ENCODE measurements at regions not wholly inside any gene's neighbourhood (a gene's known extent, or its start where the extent isn't known, plus 50 kb on each side); places are given as distances from the start of the nearest gene placed in this dataset.

DNA sequence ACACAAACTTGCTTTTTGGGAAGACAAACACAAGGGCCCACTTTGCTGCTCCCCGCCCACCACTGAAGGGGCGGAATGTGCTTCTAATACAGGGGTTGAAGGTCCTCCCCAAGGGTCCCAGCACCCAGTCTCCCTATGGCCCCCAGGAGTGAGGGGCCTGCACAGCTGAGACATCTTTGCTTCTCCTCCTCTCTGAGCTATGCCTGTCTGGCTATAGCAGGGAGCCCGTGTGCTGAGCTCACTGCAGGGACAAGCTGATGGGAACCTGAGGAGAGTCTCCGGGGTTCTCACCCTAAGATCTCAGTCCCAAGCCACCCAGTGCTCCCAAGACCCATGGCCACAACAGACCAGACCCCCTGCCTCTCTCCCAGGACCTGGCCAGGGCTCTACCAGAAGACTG is 61.1 kb upstream of the ACAN start:
- CTCF ChIA-PET = no interaction called here
- H3K4me1 ChIP-seq (ENCODE audit: insufficient read depth, low read length, poor library complexity, severe bottlenecking) = no peaks in the 10 kb centered on the region
- no TSS peak for BruUV-seq (replicated peaks)
- no peaks in the 10 kb centered on the region for H3K9me3 ChIP-seq (ENCODE audit: low read depth, low read length, poor library complexity, severe bottlenecking)
- H3K36me3 ChIP-seq (ENCODE audit: insufficient read depth, low read length, poor library complexity, severe bottlenecking) = no peaks in the 10 kb centered on the region
- H3K27ac ChIP-seq (ENCODE audit: low read depth, low read length, poor library complexity, severe bottlenecking) = no peak overlapping the region
- DNase-seq (ENCODE audit: low spot score) = no peak
- H3K4me3 ChIP-seq (ENCODE audit: low read depth, low read length, poor library complexity, severe bottlenecking) = no peak overlapping the region
- H3K27me3 ChIP-seq (replicated peaks; ENCODE audit: insufficient read depth, low read depth, low read length, poor library complexity) = peaks cover 66% of the 10 kb centered on the region
- POLR2A ChIA-PET (ENCODE audit: low non-redundant PET) = no interaction called here
- TF ChIP-seq EZH2 (IDR thresholded peaks at IDR 0.05; ENCODE audit: borderline replicate concordance, low read depth, low read length, poor library complexity, severe bottlenecking) = no peak
- TF ChIP-seq CTCF (conservative IDR thresholded peaks at IDR 0.05; ENCODE audit: low read depth, low read length) = no peak
- intact Hi-C loops (cut with micrococcal nuclease; ENCODE audit: unreplicated experiment) = no loop called here

DNA sequence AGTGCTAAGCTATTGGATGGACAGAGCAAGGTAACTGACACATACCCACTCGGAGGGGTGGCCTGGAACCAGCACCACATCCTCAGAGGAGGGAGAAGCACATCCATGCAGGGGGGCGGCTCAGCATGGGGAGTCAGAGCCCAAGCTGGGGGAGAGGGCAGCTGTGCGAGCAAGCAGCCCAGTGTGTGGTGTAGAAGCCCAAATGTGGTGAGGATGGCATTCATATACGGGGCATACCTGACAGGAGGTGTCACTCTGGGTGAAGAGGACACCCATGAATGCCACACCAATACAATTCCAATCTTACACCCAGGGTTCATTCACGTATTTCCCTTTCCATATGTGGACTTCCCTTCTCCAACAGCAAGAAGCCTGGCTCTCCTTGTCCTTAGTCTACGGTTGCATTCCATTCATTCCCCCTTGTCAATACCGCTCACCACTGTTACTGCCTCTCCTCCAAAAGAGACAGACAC is 58.7 kb upstream of the ACAN start:
- no TSS peak for BruUV-seq (replicated peaks)
- H3K36me3 ChIP-seq (ENCODE audit: insufficient read depth, low read length, poor library complexity, severe bottlenecking) = no peaks in the 10 kb centered on the region
- DNase-seq (ENCODE audit: low spot score) = no peak

GRCh38 chr15:88745065-88745464 is 58.2 kb upstream of the ACAN start:
- peaks cover 74% of the 10 kb centered on the region for H3K27me3 ChIP-seq (replicated peaks; ENCODE audit: insufficient read depth, low read depth, low read length, poor library complexity)
- CTCF ChIA-PET = no interaction called here
- no peak overlapping the region for H3K27ac ChIP-seq (ENCODE audit: low read depth, low read length, poor library complexity, severe bottlenecking)
- no peaks in the 10 kb centered on the region for H3K9me3 ChIP-seq (ENCODE audit: low read depth, low read length, poor library complexity, severe bottlenecking)
- no peak for TF ChIP-seq EZH2 (IDR thresholded peaks at IDR 0.05; ENCODE audit: borderline replicate concordance, low read depth, low read length, poor library complexity, severe bottlenecking)
- no peak for TF ChIP-seq CTCF (conservative IDR thresholded peaks at IDR 0.05; ENCODE audit: low read depth, low read length)
- no peaks in the 10 kb centered on the region for H3K4me1 ChIP-seq (ENCODE audit: insufficient read depth, low read length, poor library complexity, severe bottlenecking)
- BruUV-seq (replicated peaks) = no TSS peak
- intact Hi-C loops (cut with micrococcal nuclease; ENCODE audit: unreplicated experiment) = no loop called here
- POLR2A ChIA-PET (ENCODE audit: low non-redundant PET) = no interaction called here
- H3K36me3 ChIP-seq (ENCODE audit: insufficient read depth, low read length, poor library complexity, severe bottlenecking) = no peaks in the 10 kb centered on the region
- DNase-seq (ENCODE audit: low spot score) = no peak
- no peak overlapping the region for H3K4me3 ChIP-seq (ENCODE audit: low read depth, low read length, poor library complexity, severe bottlenecking)

More for the DNA sequence above, 58.7 kb upstream of the ACAN start:
- intact Hi-C loops (cut with micrococcal nuclease; ENCODE audit: unreplicated experiment) = no loop called here
- Histone ChIP-seq H3K4me3 (ENCODE audit: low read depth, low read length, poor library complexity, severe bottlenecking) (no peak overlapping the region), H3K9me3 (ENCODE audit: low read depth, low read length, poor library complexity, severe bottlenecking) (no peaks in the 10 kb centered on the region), H3K27ac (ENCODE audit: low read depth, low read length, poor library complexity, severe bottlenecking) (no peak overlapping the region), H3K4me1 (ENCODE audit: insufficient read depth, low read length, poor library complexity, severe bottlenecking) (no peaks in the 10 kb centered on the region), H3K27me3 (replicated peaks; ENCODE audit: insufficient read depth, low read depth, low read length, poor library complexity) (peaks cover 75% of the 10 kb centered on the region)
- ChIA-PET POLR2A (ENCODE audit: low non-redundant PET) (no interaction called here), CTCF (no interaction called here)
- TF ChIP-seq CTCF (conservative IDR thresholded peaks at IDR 0.05; ENCODE audit: low read depth, low read length) (no peak), EZH2 (IDR thresholded peaks at IDR 0.05; ENCODE audit: borderline replicate concordance, low read depth, low read length, poor library complexity, severe bottlenecking) (no peak)
